Lung (tissue), 11 donors: ENCODE measurements at regions not wholly inside any gene's neighbourhood (a gene's known extent, or its start where the extent isn't known, plus 50 kb on each side); places are given as distances from the start of the nearest gene placed in this dataset.
A peak's percentile ranks its signal among the peaks of the same experiment; 100 is the strongest.

ENCODE experiments used
- ATAC-seq: fragments of 200-7000 bp; cut with Tn5 transposase; one replicate; pipeline ENCODE4 v1.9.1; 2020; ENCODE audit warnings: moderate number of reproducible peaks; ENCODE audit not compliant: insufficient read depth, low FRiP score
- DNase-seq, 3 donors: peaks; one replicate each; pipeline ENCODE4 v3.0.0-alpha.2; 2013 to 2017
- H3K27ac ChIP-seq, 2 donors: one replicate each; pipeline ENCODE4 v1.5.1; 2013; ENCODE audit warnings: mild to moderate bottlenecking in 2 of 2, moderate library complexity in 2 of 2, control low read depth in 1 of 2, inconsistent platforms in 1 of 2, low read depth in 1 of 2, low read length in 1 of 2
- H3K27me3 ChIP-seq, 3 donors: one replicate each; pipeline ENCODE4 v1.5.1; 2013; ENCODE audit warnings: low read length in 2 of 3; ENCODE audit not compliant: control insufficient read depth in 3 of 3, insufficient read depth in 3 of 3
- H3K36me3 ChIP-seq, 4 donors: one replicate each; pipeline ENCODE4 v1.5.1; 2013; ENCODE audit warnings: low read length in 4 of 4, mild to moderate bottlenecking in 1 of 4, moderate library complexity in 1 of 4; ENCODE audit not compliant: control insufficient read depth in 4 of 4, insufficient read depth in 4 of 4
- H3K4me1 ChIP-seq, 5 donors: one replicate each; pipeline ENCODE4 v1.5.1; 2013; ENCODE audit warnings: low read length in 5 of 5, mild to moderate bottlenecking in 2 of 5, moderate library complexity in 1 of 5; ENCODE audit not compliant: control insufficient read depth in 5 of 5, insufficient read depth in 5 of 5
- H3K4me3 ChIP-seq: one replicate; pipeline ENCODE4 v1.5.1; 2013; ENCODE audit warnings: mild to moderate bottlenecking, control low read depth, moderate library complexity
- H3K9ac ChIP-seq, 2 donors: one replicate each; pipeline ENCODE4 v1.5.1; 2013; ENCODE audit warnings: low read length in 2 of 2, control low read depth in 1 of 2; ENCODE audit not compliant: insufficient read depth in 1 of 2
- H3K9me3 ChIP-seq, 4 donors: one replicate each; pipeline ENCODE4 v1.5.1; 2013; ENCODE audit warnings: low read length in 3 of 4, mild to moderate bottlenecking in 1 of 4, moderate library complexity in 1 of 4; ENCODE audit not compliant: control insufficient read depth in 4 of 4, insufficient read depth in 3 of 4
- CTCF ChIP-seq: IDR thresholded peaks from 2 replicates; pipeline ENCODE4 v1.5.1; 2012; ENCODE audit warnings: mild to moderate bottlenecking; ENCODE audit errors: control extremely low read depth, extremely low read depth
- WGBS, 2 donors: extraction: QIAGEN DNeasy Blood & Tissue Kit; methylation state at CpG; one replicate each; pipeline ENCODE4 v1.1.7; 2013; 5-methylcytosine and 5-hydroxymethylcytosine counted together
- donor health status: control.
- donor health status: control.
- donor health status: Bipolar disorder and iron deficiency.
- donor health status: healthy.
- donor health status: DM: yes; HTN: yes; CAD: no.

GRCh38 chr18:77395953-77396352 is 146.3 kb downstream of the GALR1 start:
- H3K27ac ChIP-seq = no peak overlapping the region
- H3K27me3 ChIP-seq = no peaks in the 10 kb centered on the region
- H3K4me3 ChIP-seq = no peak overlapping the region
- H3K36me3 ChIP-seq = no peaks in the 10 kb centered on the region
- no peak for ATAC-seq
- no peak overlapping the region for H3K9ac ChIP-seq
- WGBS, 2 donors = 81 to 86% methylated on average over 2 of the region's 2 CpGs
- H3K9me3 ChIP-seq = peaks cover 0 to 3% (median 0%) of the 10 kb centered on the region in 4 donors
- DNase-seq = no peak
- no peaks in the 10 kb centered on the region for H3K4me1 ChIP-seq
- no peak for TF ChIP-seq CTCF

- ATAC-seq (no peak), DNase-seq (no peak)
- Histone ChIP-seq H3K4me3 (no peak overlapping the region), H3K4me1 (no peaks in the 10 kb centered on the region), H3K27me3 (no peaks in the 10 kb centered on the region), H3K27ac (no peak overlapping the region), H3K36me3 (no peaks in the 10 kb centered on the region), H3K9ac (no peak overlapping the region), H3K9me3 (no peaks in the 10 kb centered on the region)
- no peak for TF ChIP-seq CTCF
- WGBS, 2 donors = 68 to 74% methylated on average over 6 of the region's 6 CpGs
These were observed 147.4 kb downstream of the GALR1 start for GRCh38 chr18:77397056-77397455.

GRCh38 chr18:77397617-77398016 is 148.0 kb downstream of the GALR1 start:
- no peak for TF ChIP-seq CTCF
- Histone ChIP-seq H3K27me3 (no peaks in the 10 kb centered on the region), H3K4me3 (no peak overlapping the region), H3K36me3 (no peaks in the 10 kb centered on the region), H3K27ac (no peak overlapping the region), H3K9me3 (peaks cover 0 to 3% (median 0%) of the 10 kb centered on the region in 4 donors), H3K4me1 (no peaks in the 10 kb centered on the region), H3K9ac (no peak overlapping the region)
- ATAC-seq = no peak
- DNase-seq = peak in 2 of 3 donors; percentile 4 to 45
- 40 to 64% methylated on average over 4 of the region's 4 CpGs for WGBS, 2 donors

DNA sequence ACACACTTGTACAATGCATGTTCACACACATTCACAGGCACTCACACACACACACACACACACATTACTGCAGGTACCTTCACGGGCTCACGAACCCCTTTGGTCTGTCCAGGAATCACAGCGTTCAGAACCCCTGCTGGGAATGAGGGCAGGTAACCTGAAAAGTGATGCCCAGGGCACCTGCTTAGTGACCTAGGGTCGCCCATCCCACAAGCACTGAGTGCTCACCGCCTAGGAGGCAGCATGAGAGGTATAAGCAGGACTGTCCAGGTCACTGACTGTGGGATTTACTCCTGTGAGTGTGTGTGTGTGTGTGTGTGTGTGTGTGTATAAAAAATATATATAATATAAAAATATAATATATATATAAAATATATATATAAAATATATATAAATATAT is 150.9 kb downstream of the GALR1 start:
- DNase-seq (no peak), ATAC-seq (no peak)
- WGBS, 2 donors = 88 to 95% methylated on average over 5 of the region's 5 CpGs
- H3K36me3 ChIP-seq = no peaks in the 10 kb centered on the region
- no peaks in the 10 kb centered on the region for H3K4me1 ChIP-seq
- TF ChIP-seq CTCF = no peak
- no peaks in the 10 kb centered on the region for H3K27me3 ChIP-seq
- H3K27ac ChIP-seq = no peak overlapping the region
- peaks cover 0 to 3% (median 0%) of the 10 kb centered on the region in 4 donors for H3K9me3 ChIP-seq
- no peak overlapping the region for H3K4me3 ChIP-seq
- H3K9ac ChIP-seq = no peak overlapping the region
